NCI-H82 (cell line): ENCODE measurements at regions not wholly inside any gene's neighbourhood (a gene's known extent, or its start where the extent isn't known, plus 50 kb on each side); places are given as distances from the start of the nearest gene placed in this dataset.
A peak's percentile ranks its signal among the peaks of the same experiment; 100 is the strongest.
"Not testable (repeated sequence)": the region's sequence is repeated elsewhere in the genome, so short reads cannot be mapped to it uniquely, and the experiment has no call there.

Experiments used
- DNase-seq: peaks from one replicate; lab custom pipeline; 2025; lab: John Stamatoyannopoulos, UW

DNA sequence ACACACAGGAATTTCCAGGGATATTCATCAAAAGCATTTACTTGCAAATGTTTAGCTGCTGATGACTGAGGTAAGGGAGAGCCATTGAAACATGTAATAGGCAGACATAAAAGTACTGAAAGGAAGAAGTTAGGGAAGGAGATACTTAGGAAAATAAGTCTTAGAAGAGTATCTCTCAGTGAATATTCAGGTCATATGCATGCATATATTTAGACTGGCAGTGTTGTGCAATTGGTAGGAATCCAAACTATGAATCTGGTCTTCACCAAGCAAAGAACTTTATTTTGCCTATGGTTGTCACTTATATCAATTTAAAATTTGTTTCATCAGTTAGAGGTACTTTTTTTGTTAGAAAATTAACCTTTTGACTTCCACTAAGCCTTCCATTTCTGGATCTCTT is 1490.7 kb downstream of the SUCLG1 start:
- no peak for DNase-seq

DNA sequence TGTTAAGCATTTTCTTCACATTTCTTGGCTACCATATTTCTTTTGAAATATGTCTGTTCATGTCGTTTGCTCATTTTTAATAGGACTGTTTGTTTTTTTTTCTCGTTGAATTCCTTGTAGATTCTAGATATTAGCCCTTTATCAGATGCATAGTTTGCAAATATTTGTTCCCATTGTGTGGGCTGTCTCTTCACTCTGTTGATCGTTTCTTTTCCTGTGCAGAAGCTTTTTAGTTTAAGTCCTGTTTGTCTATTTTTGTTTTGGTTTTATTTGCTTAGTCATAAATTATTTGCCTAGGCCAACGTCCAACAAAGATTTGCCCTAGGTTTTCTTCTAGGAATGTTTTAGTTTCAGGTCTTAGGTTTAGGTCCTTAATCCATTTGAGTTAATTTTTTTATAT is 1494.7 kb downstream of the SUCLG1 start:
- DNase-seq, result no peak

DNA sequence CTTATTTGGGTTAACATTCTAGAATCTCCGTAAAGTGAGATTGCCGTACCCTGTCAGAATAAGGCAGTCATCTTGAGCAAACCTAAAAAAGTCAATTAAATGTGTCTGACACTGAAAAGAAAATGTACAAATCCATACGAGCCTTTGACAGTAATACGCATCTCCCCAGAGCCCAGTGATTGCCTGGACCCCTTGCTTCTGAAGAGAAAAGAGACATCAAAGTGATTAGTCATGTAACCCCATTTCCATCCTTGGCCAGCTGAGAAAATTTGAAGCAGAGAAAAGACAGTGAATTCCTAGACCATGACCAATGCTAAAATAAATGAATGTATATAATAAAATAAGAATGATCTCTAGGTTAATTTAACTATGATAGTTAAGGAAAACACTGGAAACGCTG is 1499.4 kb downstream of the SUCLG1 start:
- DNase-seq, result no peak

DNA sequence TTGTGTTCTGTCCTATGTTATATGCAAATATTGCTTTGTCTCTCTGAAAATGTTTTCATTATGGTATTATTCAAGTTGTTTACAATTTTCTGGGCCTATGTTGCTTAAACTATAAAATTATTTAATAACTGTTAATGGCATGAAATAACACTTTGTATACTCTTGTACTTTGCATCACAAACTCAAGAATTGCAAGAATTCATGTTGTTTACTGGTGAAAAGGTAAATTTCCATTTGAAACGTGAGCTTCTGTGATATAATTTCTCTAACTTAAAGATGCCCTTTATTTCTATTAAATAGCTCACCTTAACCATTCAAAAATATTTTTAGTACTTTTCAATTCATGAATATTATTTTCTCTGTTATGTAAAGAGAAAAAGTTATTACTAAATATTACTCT is 1504.2 kb downstream of the SUCLG1 start:
- DNase-seq, result no peak

DNA sequence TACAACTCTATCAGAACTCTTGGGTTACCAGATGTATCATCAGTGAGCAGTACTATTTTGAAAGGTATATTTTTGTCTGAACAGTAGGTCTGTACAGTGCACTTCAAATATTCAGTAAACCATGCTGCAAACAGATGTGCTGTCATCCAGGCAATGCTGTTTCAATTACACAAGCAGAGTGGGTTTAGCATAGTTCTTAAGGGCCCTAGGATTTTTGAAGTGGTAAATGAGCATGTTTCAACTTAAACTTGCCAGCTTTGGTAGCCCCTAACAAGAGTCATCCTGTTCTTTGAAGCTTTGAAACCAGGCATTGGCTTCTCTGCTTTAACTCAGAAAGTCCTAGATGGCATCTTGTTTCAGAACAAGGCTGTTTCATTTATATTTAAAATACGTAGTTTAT is 1519.9 kb downstream of the SUCLG1 start:
- no peak for DNase-seq

DNA sequence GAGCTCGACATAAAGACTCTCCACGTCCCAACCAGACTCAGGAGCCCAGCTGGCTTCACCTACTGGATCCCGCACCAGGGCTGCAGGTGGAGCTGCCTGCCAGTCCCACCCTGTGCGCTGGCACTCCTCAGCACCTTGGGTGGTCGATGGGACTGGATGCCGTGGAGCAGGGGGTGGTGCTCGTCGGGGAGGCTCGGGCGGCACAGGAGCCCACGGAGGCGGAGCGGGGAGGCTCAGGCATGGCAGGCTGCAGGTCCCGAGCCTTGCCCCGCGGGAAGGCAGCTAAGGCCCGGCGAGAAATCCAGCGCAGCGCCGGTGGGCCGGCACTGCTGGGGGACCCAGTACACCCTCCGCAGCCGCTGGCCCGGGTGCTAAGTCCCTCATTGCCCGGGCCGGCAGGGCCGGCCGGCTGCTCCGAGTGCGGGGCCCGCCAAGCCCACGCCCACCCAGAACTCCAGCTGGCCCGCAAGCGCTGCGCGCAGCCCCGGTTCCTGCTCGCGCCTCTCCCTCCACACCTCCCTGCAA is 1520.7 kb downstream of the SUCLG1 start:
- not testable (repeated sequence) for DNase-seq

DNA sequence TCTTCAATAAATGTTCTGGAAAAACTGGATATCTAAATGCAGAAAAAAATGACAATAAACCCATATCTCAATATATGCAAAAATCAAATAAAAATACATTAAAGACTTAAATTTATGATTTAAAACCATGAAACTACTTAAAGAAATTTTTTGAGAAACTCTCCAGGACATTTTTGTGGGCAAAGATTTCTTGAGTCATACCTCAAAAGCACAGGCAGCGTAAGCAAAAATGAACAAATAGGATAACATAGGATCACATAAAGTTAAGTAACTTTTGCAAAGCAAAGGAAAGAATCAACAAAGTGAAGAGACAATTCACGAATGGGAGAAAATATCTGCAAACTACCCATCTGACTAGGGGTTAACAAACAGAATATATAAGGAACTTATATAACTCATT is 1545.5 kb downstream of the SUCLG1 start:
- no peak for DNase-seq

DNA sequence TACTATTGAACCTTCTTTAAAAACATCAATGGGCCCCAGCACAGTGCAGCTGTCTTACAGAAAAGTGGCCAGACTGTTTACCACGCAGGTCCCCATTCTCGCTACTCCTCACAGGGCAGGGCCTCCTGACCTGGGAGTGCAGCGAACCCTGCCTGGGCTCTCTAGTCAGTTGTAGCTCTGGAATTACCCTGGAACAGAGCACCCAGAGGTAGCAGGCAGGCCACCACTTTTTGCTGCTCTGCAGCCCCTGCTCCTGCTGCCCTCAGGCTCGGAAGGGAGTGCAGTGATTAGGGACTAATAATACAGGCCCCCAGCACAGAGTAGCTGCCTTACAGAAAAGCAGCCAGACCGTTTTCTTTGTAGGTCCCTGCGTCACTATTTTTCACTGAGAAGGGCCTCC is 1563.0 kb downstream of the SUCLG1 start:
- DNase-seq, result no peak

DNA sequence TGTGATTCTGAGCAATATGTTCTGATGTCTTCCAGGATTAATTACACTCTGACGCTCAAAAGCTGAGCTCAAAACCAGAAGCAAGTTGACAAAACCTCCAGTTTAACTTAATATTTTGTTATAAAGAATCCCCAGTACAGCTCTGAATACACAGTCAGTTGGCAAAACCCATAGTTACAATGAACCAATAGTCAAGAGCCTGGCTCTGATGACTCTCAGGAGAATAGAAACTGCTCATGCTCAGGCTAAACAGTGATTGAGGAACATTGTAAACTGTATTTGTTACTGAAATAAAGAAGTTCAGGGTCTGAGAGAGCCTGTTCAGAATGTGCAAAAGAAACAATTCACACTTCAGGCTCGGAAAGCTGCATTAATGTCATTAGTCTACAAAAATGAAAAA is 1565.9 kb downstream of the SUCLG1 start:
- no peak for DNase-seq

DNA sequence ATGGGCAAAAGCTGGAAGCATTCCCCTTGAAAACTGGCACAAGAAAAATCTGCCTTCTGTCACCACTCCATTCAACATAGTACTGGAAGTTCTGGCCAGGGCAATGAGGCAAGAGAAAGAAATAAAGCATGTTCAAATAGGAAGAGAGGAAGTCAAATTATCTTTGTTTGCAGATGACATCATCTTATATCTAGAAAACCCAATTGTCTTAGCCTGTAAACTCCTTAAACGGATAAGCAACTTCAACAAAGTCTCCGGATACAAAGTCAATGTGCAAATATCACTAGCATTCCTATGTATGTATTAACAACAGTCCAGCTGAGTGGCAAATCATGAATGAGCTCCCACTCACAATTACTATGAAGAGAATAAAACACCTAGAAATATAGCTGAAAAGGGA is 1579.3 kb downstream of the SUCLG1 start:
- DNase-seq, result no peak

DNA sequence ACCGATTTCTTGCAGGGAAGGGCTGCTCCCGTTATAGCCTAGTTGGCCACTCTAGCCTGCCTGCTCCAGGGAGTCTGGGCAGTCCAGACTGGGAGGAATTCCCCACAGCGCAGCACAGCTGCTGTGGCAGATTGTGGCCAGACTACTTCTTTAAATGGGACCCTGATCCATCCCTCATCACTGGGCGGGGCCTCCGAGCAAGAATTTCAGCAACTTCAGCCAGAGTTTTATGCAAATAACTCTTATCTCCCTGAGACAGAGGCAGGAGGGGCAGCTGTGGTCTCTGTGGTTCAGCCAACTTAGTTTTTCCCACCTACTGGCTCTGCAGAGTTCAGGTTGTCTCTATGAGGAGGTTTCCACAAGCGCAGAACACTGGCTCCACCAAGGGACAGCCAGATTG is 1583.2 kb downstream of the SUCLG1 start:
- peak; percentile 5 for DNase-seq

DNA sequence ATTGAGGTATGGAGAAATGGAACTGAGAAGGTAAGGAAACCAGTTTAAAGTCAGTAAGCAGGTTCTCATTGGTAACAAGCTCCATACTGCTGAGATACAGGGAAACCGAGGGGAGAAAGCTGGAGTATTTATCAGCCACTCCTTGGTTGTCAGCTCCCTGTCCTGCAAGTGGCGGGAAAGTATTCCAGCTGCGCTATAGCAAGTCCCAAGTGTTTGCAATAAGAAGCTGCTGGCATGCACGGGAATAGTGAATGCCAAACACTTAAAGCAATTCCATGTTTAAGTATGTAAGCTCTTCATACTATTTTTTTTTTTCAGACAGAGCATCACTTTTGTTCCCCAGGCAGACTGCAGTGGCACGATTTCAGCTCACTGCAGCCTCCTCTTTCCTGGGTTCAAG is 1601.1 kb downstream of the SUCLG1 start:
- DNase-seq, result no peak

DNA sequence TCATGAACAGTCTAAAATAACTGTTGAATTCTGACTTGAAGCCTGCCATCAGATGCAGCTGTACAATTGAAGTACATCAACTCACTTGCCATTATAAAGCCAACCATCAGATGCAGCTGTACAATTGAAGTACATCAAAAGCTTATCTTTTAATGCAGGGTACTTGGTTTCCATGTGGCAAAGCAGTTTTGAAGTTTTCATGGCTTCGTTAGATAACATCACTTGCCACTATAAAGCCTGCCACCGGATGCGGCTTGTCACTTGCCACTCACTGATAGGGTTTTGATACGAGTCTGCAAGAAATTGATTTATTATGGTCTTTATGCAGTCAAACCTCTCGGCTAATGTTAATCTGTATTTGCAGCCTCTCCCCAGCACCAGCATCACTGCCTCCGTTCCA is 1605.8 kb downstream of the SUCLG1 start:
- no peak for DNase-seq

DNA sequence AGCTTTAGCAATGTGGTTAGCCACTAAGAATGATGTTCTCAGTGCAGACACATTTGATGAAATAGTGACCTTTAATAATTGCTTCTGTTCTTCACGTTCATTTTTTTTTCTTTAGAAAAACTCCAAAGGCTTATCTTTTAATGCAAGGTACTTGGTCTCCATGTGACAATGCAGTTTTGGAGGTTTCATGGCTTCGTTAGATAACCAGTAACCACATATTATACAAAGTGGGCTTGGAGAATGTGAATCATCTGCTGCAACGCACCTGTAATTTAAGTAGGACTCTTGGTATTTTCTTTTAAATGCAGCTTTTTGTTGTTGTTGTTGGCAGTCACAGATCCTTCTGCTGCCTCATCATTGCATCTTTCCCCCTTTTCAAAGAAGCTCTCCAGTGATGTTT is 1606.3 kb downstream of the SUCLG1 start:
- no peak for DNase-seq

DNA sequence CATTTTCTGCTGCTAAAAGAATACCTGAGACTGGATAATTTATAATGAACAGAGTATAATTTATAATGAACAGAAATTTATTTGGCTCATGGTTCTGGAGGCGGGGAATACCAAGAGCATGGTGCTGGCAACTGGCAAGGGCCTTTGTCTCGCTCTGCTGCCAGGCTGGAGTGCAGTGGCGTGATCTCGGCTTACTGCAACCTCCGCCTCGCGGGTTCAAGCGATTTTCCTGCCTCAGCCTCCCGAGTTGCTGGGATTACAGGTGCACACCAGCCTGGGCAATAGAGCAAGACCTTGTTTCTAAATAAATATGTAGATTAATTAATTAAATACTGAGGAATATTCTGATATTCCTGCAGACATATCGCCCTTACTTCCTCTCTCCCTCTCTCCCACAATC is 1610.8 kb downstream of the SUCLG1 start:
- no peak for DNase-seq

DNA sequence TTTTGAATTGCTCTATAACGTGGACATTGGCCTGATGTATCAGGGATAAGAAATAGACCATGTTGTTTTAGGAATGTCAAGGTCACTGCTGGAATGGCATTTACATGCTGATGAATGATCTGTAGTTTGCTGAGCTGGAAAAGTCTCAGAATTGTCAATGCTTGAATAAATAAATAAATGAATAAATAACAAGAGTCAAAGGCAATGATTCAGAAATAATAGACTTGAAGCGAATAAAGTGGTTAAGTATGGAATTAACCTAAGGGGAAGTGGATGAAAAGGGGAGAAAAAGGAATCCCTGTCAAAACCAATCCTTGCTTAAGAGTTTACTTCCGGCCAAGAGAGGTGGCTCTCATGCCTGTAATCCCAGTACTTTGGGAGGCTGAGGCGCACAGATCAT is 1620.0 kb downstream of the SUCLG1 start:
- DNase-seq, result no peak

DNA sequence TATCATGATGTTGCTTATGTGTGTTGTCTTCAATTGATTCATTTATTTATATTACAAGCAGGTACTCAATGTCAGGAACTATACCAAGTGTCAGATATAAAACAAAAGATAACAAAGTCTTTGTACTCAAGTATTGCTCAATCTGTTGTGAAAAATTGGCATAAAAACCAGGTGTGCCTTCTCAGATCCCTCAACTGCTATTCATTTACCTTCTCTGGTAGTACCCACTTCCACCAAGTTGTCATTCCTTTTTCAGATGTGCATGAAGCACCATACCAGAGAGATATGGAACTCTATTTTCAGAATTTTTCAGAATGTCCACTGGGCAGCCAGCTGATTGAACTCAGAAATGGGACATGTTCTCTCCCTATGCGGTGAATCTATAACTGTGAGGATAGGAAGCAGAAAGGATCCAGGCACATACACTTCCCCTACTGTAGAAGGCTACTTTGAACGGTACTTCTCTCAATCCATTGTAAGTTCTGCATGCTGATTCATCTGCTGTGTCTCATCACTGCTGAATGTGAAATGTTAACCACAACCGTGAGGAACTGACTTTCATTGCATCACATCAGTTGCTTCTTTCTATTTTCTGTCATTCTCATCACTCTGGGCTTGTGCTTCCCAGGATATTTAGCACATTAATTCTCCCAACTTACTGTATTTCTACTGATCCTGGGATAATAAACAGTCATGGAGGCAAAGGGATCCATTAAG is 1621.3 kb downstream of the SUCLG1 start:
- DNase-seq, result no peak

DNA sequence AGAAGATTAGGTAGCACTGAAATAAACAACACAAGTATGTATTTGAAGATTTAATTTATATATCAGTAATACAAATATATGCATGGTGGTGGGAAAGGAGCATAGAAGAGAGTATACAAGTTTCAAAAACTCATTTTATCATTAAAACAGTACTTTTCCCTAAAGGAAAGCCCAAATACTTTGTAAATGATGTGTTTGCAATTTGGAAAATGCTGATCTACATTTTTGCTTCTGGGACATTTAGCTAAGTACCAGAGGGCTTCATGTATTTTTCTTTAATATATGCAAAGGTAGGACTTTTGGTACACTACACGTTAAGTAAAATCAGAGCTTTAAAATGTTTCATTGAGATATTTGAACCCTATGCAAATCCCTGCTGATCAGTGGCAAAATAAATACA is 1624.2 kb downstream of the SUCLG1 start:
- no peak for DNase-seq

DNA sequence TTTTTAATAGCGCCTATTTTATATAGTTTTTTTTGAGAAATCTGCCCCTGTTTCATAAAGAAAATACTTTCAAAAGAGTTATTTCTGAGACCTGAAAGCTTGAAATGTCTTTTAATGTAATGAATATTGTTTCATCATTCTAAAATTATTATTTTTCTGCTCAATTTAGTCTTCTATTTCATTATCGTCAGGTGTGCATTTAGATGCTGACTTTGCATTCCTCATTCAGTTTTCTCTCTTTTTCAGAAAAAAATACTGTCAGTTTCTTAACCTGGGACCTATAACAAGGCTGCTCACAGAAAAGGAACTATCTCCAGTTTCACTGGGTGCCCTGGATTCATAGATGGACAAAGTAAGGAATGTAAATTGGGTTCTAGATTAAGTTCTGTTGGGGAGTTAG is 1631.7 kb downstream of the SUCLG1 start:
- no peak for DNase-seq

DNA sequence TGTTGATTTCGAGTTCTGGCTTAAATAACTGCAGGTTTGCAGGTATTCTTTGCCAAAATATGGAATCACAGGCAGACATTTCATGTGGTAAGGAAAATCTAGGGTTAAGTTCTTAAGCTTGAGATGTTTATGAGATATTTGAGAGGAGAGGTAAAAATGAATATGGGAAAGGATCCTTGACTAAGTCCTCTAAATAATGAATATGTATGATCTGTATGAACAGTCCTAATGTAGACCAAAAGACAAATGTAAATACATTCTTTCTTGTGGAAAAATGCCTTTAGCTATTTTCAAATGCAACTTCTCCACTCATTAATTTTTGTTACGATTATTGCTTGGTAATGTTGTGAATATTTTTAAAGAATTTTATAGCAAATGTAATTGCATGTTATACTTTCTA is 1632.6 kb downstream of the SUCLG1 start:
- DNase-seq, result no peak

DNA sequence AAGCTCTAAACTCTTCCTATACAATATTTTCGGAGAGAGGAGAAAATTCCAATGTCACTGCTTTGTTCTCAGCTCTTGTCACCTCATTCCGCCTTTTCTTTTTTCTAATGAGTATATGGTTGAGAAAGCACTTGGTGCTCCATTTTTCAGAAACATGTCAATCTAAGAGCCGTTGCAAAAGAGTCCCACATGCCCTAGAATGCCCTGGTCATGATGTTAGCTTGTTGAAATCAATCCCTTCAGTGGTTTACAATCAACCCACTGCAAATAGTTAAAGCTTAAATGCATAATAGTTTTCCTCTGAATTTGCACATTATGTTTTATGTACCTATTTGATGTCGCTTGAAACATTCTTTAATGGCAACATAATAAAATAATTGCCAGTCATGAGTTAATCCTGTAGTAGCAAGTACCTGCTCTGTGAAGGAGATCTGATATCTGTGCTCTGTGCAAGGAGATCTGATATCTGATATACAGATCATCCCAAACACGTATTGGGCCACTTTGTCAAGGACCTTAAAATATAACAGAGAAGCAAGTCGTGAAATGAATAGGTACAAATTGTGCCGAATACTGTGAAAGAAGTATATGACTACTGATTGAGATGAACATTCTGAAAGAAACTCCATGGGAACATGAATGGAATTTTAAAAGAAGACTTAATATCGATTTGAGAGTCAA is 1633.5 kb downstream of the SUCLG1 start:
- no peak for DNase-seq

DNA sequence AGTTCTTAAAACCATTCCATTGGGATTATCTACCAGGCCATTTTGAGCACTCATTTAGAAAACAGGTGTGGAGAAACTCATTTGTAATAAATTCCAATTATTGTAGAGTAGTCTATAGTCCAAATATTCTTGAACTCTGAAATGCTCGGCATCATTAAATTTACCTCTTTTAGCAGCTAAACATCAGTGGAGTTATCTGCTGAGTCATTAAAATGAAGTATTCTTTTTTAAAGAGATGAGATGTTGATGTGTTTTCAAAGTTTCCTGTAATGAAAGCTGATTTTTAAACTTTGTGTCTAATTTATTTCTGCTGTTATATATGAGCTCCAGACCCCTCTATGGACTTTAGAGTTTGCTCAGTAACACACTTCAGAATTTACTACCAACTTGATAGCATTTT is 1635.2 kb downstream of the SUCLG1 start:
- DNase-seq, result no peak

DNA sequence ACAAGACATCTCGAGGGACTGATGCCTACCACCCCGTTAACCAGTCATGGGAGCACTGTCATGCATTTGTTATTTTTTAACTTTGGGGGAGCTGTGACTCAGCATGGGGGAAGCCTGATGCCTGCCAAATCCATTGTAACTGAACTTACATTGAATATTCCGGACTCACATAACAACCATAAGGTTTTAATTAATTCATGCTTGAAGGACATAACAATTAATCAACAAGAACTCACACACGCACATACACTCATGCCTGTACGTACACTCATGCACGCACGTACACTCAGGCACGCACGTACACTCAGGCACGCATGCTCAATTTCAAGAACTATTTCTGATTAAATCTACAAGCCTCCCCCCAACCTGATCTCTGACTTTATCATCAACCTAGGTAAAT is 1639.1 kb downstream of the SUCLG1 start:
- no peak for DNase-seq

DNA sequence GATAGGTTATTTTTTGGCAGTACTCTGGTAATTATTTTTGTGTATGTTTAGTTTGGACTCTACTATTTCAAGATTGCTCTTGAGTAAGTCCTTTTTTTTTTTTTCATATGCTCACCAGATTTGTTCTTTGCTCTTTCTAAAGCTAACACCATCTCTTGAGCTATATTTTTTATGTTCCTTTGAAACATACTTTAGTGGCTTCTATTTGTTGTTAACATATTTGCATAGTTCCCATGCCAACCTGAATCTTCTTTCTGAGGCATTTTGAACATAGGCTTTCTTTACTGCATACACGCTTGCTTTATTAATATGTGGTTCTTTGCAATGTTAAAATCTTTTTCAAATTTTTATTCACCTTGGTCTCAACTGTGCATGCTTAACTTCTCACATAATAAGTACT is 1644.9 kb downstream of the SUCLG1 start:
- DNase-seq, result no peak
